ENCODE measurements at regions not wholly inside any gene's neighbourhood (a gene's known extent, or its start where the extent isn't known, plus 50 kb on each side); places are given as distances from the start of the nearest gene placed in this dataset.

- no peak for DNase-seq (ENCODE audit: low read depth, low spot score)
These were observed 211.8 kb downstream of the IRF8 start for GRCh38 chr16:86110726-86111125.

GRCh38 chr16:86112178-86112577 lies 213.2 kb downstream of the IRF8 start:
- DNase-seq (ENCODE audit: low read depth, low spot score) = no peak

DNA sequence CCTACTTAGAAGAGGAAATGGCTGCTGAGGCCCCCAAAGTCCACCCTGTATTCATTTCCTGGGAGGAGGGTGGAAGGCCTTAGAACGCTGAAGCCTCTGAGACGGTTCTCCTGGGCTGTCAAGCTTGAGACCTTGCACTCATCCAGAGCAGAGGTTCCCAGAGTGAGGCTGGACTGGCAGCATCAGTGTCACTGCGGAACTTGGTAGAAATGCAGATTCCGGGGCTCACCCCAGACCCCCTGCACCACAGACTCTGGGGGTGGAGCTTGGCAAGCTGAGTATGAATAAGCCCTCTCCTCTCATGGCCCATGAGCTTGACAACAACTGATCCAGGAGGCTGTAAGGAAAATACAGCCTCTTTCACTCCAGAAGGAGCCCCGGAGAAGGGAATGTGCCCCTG lies 218.3 kb downstream of the IRF8 start:
- no peak for DNase-seq (ENCODE audit: low read depth, low spot score)

DNA sequence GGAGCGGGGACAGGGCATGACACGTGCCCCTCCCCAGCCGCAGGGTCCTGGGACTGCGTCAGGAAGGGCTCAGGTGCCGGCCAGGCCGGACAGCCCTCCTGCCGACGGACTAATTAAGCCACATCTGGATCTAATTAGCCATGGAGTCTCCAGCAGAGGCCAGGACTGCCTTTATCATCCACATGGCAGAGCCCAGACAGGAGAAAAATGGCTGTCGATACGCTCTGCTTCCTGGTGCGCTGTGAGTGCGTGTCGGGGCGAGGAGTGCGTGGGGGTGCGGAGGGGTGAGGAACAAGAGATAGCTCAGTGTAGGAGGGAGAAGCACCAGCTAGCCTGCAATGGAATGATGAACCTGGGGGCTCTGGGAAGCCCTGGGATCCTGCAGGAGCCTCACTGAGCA lies 218.8 kb downstream of the IRF8 start:
- no peak for DNase-seq (ENCODE audit: low read depth, low spot score)

- DNase-seq (ENCODE audit: low read depth, low spot score) = no peak
These were observed 219.7 kb downstream of the IRF8 start for GRCh38 chr16:86118467-86119307.

DNA sequence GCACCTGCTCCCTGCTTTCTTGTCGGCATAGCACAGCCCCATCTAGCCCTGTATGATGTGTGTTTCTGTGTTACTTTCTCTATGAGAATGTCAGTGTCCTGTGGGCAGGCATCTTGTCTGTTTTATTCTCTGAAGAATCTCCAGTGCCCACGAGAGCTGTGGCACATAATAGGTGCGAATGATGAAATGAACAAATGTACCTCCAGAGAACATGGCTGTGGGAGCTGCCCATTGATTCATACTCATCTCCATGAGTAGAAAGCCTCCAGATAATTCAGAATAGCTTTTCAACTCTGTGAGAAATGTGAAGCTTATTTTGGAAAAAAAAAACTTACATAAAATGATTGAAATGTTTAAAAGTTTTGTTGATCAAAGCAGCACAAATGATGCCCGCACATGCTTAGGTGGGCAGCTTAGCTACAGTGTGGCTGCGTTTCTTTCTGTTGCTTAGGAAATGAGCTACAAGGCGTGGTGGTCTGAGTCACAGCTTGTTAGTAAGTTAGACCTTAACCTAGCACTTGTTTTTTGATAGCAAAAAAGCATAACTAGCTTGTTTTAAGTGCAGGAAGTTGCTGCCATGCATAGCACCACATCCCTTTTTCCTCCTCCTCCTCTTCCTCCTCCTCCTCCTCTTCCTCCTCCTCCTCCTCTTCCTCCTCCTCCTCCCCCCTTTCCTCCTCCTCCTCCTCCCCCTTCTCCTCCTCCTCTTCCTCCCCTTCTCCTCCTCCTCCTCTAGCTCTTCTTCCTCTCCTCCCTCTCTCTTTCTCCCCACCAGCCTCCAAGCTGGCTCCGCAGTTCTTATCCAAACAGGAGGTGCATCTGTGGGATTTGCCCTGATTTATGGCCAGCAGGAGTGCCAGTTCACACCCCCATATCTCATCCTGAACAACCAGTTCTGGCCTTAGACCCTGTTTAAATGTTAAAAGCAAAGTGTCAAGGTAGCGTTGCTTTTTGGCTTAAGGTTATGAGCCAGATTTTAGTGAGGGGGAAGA lies 221.5 kb downstream of the IRF8 start:
- no peak for DNase-seq (ENCODE audit: low read depth, low spot score)

DNA sequence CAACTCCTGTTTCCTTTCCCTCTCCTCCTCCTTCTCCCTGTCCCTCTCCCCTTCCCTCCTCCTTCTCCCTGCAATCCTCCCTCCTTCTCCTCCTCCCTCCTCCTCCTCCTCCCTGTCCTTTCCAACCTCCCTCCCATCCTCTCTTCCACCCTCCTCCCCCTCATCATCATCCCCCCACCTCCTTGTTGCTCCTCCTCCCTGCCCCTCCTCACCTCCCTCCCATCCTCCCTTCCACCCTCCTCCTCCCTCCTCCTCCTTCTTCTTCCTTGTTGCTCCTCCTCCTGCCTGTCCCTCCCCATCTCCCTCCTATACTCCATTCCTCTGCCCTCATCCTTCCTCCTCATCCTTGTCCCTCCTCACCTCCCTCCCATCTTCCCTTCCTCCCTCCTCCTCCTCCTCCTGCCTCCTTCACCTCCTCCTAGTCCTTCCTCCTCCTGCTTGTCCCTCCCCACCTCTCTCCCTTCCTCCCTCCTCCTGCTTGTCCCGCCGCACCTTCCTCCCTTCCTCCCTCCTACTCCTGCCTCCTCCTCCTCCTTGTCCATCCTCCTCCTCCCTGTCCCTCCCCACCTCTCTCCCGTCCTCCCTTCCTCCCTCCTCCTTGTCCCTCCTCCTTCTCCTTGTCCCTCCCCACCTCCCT lies 222.5 kb downstream of the IRF8 start:
- no peak for DNase-seq (ENCODE audit: low read depth, low spot score)

- no peak for DNase-seq (ENCODE audit: low read depth, low spot score)
These were observed 223.8 kb downstream of the IRF8 start for GRCh38 chr16:86122681-86123342.

GRCh38 chr16:86124321-86124720 lies 225.4 kb downstream of the IRF8 start:
- no peak for DNase-seq (ENCODE audit: low read depth, low spot score)

- DNase-seq (ENCODE audit: low read depth, low spot score) = no peak
These were observed 227.9 kb downstream of the IRF8 start for GRCh38 chr16:86126891-86127290.

DNA sequence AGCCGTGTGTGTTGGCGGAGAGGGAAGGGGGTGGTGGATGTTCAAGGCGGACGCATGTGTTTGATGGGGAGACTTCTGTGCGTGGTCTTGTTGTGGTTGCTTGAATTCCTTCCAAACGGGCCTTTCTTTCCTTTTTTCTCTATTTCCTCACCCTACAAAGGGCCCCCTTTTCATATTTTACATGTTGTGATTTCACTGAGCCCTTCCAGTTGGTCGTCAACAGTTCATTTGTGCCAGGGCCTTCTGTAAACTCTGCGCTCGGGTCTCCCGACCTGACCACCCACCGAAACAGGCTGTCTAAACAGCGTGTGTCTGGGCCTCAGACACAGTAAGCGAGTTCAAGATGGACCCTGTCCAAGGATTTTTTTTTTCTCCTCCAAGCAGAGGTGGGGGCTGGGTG lies 228.4 kb downstream of the IRF8 start:
- DNase-seq (ENCODE audit: low read depth, low spot score) = no peak

- no peak for DNase-seq (ENCODE audit: low read depth, low spot score)
These were observed 229.3 kb downstream of the IRF8 start for GRCh38 chr16:86128246-86128645.

DNA sequence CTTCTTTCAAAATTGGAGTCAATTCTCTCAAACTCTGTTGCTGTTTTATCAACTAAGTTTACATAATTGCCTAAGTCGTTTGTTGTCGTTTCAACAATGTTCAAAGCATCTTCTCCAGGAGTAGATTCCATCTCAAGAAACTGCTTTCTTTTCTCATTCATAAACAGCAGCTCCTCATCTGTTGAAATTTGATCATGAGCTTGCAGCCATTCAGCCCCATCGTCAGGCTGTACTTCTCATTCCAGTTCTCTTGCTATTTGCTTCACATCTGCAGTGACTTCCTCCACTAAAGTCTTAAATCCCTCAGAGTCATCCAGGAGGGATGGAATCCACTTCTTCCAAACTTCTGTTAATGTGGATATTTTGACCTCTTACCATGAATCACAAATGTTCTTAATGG lies 230.6 kb downstream of the IRF8 start:
- DNase-seq (ENCODE audit: low read depth, low spot score) = no peak

- no peak for DNase-seq (ENCODE audit: low read depth, low spot score)
These were observed 234.4 kb downstream of the IRF8 start for GRCh38 chr16:86133377-86133776.

DNA sequence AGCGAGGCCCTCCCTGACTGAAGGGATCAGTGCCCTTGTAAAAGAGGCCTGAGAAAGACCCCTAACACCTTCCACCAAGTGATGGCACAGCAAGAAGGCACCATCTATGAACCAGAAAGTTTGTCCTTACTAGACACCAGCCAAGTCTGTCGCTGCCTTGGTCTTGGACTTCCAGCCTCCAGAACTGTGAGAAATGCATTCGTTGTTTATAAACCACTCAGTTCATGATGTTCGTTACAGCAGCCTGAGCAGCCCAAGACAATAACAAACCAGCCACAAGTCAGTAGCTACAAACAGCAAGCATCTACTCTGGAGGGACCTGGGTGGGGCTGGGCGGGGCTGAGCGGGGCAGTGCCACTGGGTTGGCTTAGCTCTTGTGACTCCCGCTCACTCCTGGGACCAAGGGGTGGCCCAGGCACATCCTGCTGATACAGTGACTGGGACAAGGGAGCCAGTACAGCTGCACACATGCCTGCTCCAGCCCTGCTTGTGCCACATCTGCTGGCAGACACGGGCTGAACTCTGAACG lies 234.9 kb downstream of the IRF8 start:
- no peak for DNase-seq (ENCODE audit: low read depth, low spot score)

GRCh38 chr16:86134802-86135461 lies 236.0 kb downstream of the IRF8 start:
- no peak for DNase-seq (ENCODE audit: low read depth, low spot score)

DNA sequence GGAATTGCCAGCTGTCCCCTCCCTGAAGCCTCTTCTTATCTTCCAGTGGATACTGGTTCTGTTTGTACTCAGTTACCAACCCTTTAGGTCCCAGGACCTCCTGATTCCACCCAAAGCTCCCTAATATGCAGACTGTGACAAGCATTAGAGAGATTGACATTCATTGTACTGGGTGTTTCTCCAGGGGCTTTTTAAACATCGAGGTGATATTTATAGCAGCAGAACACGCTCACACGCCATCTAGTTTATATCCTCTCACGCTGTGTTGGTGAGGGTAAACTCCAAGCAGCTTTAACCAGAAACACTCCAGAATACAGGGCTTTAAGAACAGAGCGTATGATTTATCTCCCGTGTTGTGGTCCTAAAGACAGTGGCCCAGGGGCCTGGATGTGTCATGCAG lies 238.4 kb downstream of the IRF8 start:
- DNase-seq (ENCODE audit: low read depth, low spot score) = no peak

DNA sequence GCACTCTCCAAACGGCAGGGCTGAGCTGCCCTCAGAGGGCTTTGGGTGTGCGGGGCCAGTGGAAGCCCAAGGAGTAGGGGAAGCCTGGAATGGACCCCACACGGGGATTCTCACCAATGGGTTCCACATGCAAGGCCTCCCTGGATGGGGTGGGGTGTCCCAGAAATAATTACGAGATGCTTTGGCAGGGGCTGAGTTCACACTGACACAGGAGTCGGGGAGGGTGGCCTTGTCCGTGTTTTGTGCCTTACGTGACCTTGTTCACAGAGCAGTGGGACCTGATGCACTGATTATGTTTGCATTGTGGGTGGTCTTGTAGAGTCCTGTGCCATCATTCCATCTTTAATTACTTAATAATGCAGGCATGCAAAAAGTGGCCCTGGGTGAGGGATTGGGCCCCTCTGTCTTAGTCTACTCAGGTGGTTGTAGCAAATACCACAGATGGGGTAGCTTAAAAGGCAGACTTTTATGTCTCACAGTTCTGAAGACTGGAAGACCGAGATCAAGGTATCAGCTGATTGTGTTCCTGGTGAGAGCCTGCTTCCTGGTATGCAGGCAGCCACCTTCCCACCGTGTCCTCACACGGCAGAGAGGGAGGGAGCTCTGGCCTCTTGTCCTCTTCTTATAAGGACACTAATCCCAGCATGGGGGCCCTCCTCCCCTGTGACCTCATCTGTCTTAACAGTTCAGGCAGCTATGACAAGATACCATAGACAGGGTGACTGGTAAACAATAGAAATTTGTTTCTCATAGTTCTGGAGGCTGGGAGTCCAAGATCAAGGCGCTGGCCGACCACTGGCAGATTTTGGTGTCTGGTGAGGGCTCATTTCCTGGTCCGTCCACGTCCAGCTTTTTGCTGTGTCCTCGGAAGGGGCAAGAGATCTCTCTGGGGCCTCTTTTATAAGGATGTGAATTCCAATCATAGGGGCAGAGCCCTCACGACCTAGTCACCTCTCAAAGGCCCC lies 239.4 kb downstream of the IRF8 start:
- no peak for DNase-seq (ENCODE audit: low read depth, low spot score)

DNA sequence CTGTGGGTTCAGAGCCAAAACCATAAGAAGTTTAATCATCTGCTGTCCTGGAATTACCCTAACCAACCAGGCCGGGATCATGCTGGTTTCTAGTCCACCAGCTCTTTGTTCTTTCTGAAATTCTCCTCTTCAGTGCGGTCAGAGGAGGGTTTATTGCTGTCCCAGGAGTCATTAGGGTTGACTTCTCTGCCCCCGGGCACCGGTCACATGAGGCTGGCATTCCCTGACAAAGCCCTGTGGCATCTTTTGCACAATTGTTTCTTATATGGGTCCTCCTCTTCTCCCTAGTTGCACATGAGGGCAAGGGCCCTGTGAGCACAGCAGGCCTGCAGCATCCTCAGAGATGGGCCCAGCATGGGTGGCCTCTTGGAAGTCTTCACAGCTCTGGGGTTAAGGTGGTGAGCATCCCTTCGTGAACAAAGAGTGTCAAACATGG lies 243.9 kb downstream of the IRF8 start:
- no peak for DNase-seq (ENCODE audit: low read depth, low spot score)

- no peak for DNase-seq (ENCODE audit: low read depth, low spot score)
These were observed 244.7 kb downstream of the IRF8 start for GRCh38 chr16:86143666-86144065.

Measured in astrocyte of the hippocampus (primary cell).